Peyer's patch (tissue), 4 donors: ENCODE measurements at regions not wholly inside any gene's neighbourhood (a gene's known extent, or its start where the extent isn't known, plus 50 kb on each side); places are given as distances from the start of the nearest gene placed in this dataset.
"Not testable (repeated sequence)": the region's sequence is repeated elsewhere in the genome, so short reads cannot be mapped to it uniquely, and the experiment has no call there.

Source experiments
- CTCF ChIP-seq, 6 experiments: fragments of 450-650 bp in 4 of 6; fragments of 200-600 bp in 2 of 6; sonication (generic) in 1 of 6; IDR thresholded peaks; one replicate each; pipeline ENCODE4 v1.5.1; 2017 to 2019; ENCODE audit warnings: antibody characterized with exemption in 6 of 6, mild to moderate bottlenecking in 3 of 6, moderate library complexity in 1 of 6
- POLR2A ChIP-seq, 2 donors: fragments of 450-650 bp; IDR thresholded peaks; one replicate each; pipeline ENCODE4 v1.5.1; 2017; ENCODE audit warnings: antibody characterized with exemption in 2 of 2, mild to moderate bottlenecking in 2 of 2, moderate library complexity in 2 of 2

- TF ChIP-seq CTCF, POLR2A (IDR thresholded peaks at IDR 0.05): not testable (repeated sequence)
Measured at GRCh38 chr16:88227026-88227721, 155.6 kb upstream of the ZNF469 start.
